ENCODE measurements at regions not wholly inside any gene's neighbourhood (a gene's known extent, or its start where the extent isn't known, plus 50 kb on each side); places are given as distances from the start of the nearest gene placed in this dataset.

- peaks cover 0 to 8% (median 6%) of the 10 kb centered on the region in 4 donors for H3K9me3 ChIP-seq
- H3K36me3 ChIP-seq: no peaks in the 10 kb centered on the region
- no peak overlapping the region for H3K27ac ChIP-seq (replicated peaks in 1 of 4)
- DNase-seq (ENCODE audit: extremely low spot score): no peak
- WGBS: 38% methylated on average over 13 of the region's 13 CpGs
- H3K4me1 ChIP-seq: no peaks in the 10 kb centered on the region
- no peak for TF ChIP-seq CTCF (IDR thresholded peaks at IDR 0.05)
- intact Hi-C loops (cut with DNase I): no loop called here
- no peak overlapping the region for H3K4me3 ChIP-seq
- H3K27me3 ChIP-seq: peaks cover 0 to 4% (median 0%) of the 10 kb centered on the region in 4 donors
These were observed 573.3 kb downstream of the PKHD1 start for GRCh38 chr6:51513891-51514747.

GRCh38 chr6:51514748-51515402, 572.5 kb downstream of the PKHD1 start:
- Histone ChIP-seq H3K36me3 (no peaks in the 10 kb centered on the region), H3K9me3 (peaks cover 0 to 8% (median 6%) of the 10 kb centered on the region in 4 donors), H3K4me1 (no peaks in the 10 kb centered on the region), H3K27ac (replicated peaks in 1 of 4) (no peak overlapping the region), H3K27me3 (peaks cover 0 to 4% (median 0%) of the 10 kb centered on the region in 4 donors), H3K4me3 (no peak overlapping the region)
- WGBS: 29% methylated on average over 1 of the region's 1 CpG
- no peak for TF ChIP-seq EP300 (IDR thresholded peaks at IDR 0.05)
- TF ChIP-seq POLR2A (IDR thresholded peaks at IDR 0.05; ENCODE audit: low read depth): no peak
- TF ChIP-seq POLR2AphosphoS5 (IDR thresholded peaks at IDR 0.05): no peak
- no peak for TF ChIP-seq CTCF (IDR thresholded peaks at IDR 0.05)
- intact Hi-C loops (cut with DNase I): no loop called here
- DNase-seq (ENCODE audit: extremely low spot score): no peak

- 97% methylated on average over 3 of the region's 3 CpGs for WGBS
- H3K36me3 ChIP-seq: no peaks in the 10 kb centered on the region
- H3K4me1 ChIP-seq: no peaks in the 10 kb centered on the region
- H3K27ac ChIP-seq (replicated peaks in 1 of 4): no peak overlapping the region
- no peak overlapping the region for H3K4me3 ChIP-seq
- TF ChIP-seq POLR2A (IDR thresholded peaks at IDR 0.05; ENCODE audit: low read depth) (no peak), EP300 (IDR thresholded peaks at IDR 0.05) (no peak)
- DNase-seq (ENCODE audit: extremely low spot score): no peak
- H3K27me3 ChIP-seq: no peaks in the 10 kb centered on the region
- intact Hi-C loops (cut with DNase I): no loop called here
- no peaks in the 10 kb centered on the region for H3K9me3 ChIP-seq
These were observed 561.4 kb downstream of the PKHD1 start for GRCh38 chr6:51526049-51526448.

GRCh38 chr6:51526922-51527321, 560.5 kb downstream of the PKHD1 start:
- H3K36me3 ChIP-seq: no peaks in the 10 kb centered on the region
- no peaks in the 10 kb centered on the region for H3K27me3 ChIP-seq
- H3K27ac ChIP-seq (replicated peaks in 1 of 4): no peak overlapping the region
- DNase-seq (ENCODE audit: extremely low spot score): no peak
- no peaks in the 10 kb centered on the region for H3K4me1 ChIP-seq
- WGBS: 91% methylated on average over 4 of the region's 5 CpGs
- no peaks in the 10 kb centered on the region for H3K9me3 ChIP-seq
- TF ChIP-seq POLR2A (IDR thresholded peaks at IDR 0.05; ENCODE audit: low read depth): no peak
- TF ChIP-seq POLR2AphosphoS5 (IDR thresholded peaks at IDR 0.05): no peak
- no peak for TF ChIP-seq CTCF (IDR thresholded peaks at IDR 0.05)
- TF ChIP-seq EP300 (IDR thresholded peaks at IDR 0.05): no peak
- intact Hi-C loops (cut with DNase I): no loop called here
- no peak overlapping the region for H3K4me3 ChIP-seq

GRCh38 chr6:51528556-51528955, 558.9 kb downstream of the PKHD1 start:
- intact Hi-C loops (cut with DNase I): no loop called here
- TF ChIP-seq POLR2AphosphoS5 (IDR thresholded peaks at IDR 0.05) (no peak), EP300 (IDR thresholded peaks at IDR 0.05) (no peak), POLR2A (IDR thresholded peaks at IDR 0.05; ENCODE audit: low read depth) (no peak), CTCF (IDR thresholded peaks at IDR 0.05) (no peak)
- H3K4me1 ChIP-seq: no peaks in the 10 kb centered on the region
- no peak for DNase-seq (ENCODE audit: extremely low spot score)
- H3K9me3 ChIP-seq: no peaks in the 10 kb centered on the region
- WGBS: 100% methylated on average over 1 of the region's 1 CpG
- no peak overlapping the region for H3K4me3 ChIP-seq
- no peaks in the 10 kb centered on the region for H3K27me3 ChIP-seq
- no peaks in the 10 kb centered on the region for H3K36me3 ChIP-seq
- H3K27ac ChIP-seq (replicated peaks in 1 of 4): no peak overlapping the region
